HepG2 (cell line): ENCODE measurements at regions not wholly inside any gene's neighbourhood (a gene's known extent, or its start where the extent isn't known, plus 50 kb on each side); places are given as distances from the start of the nearest gene placed in this dataset.

Experiments used
- ATAC-seq: fragments of 200-7000 bp; cut with Tn5 transposase; 3 replicates; pipeline ENCODE4 v1.9.1; 2020; ENCODE audit warnings: mild to moderate bottlenecking, moderate library complexity
- BruUV-seq: library from RNA; stranded (reverse); fragments of 400-500 nt; replicated peaks from 2 replicates; lab custom pipeline; 2021; lab: Mats Ljungman, UMichigan
- CTCF ChIA-PET: fragments of 300-600 bp; formaldehyde crosslinking; extraction: SDS; loops from one replicate; lab custom pipeline; 2021; ENCODE audit warnings: low total read pairs, inconsistent platforms, low intra/inter-chr PET ratio; lab: Yijun Ruan, JAX
- POLR2A ChIA-PET: fragments of 350-600 bp; sonication (Branson Sonifier 250); formaldehyde crosslinking; loops from one replicate; lab custom pipeline; 2020; ENCODE audit warnings: antibody characterized with exemption, inconsistent platforms; lab: Yijun Ruan, JAX
- DNase-seq: peaks from one replicate; pipeline ENCODE4 v3.0.0-alpha.2; 2015; ENCODE audit warnings: low spot score
- FAIRE-seq: peaks from 3 replicates; lab custom pipeline; 2011; peaks lifted over from hg19 to GRCh38; lab: Jason Lieb, UNC
- H2AFZ ChIP-seq: one replicate; pipeline ENCODE4 v1.6.1; 2011; ENCODE audit warnings: low read length, inconsistent platforms
- H3K27ac ChIP-seq: fragments of 300-600 bp; 3 replicates; pipeline ENCODE4 v1.8.0; 2011; ENCODE audit warnings: mixed run types, mild to moderate bottlenecking, mixed read lengths, low read length, inconsistent platforms; ENCODE audit not compliant: insufficient read depth; ENCODE audit errors: extremely low read length
- H3K27me3 ChIP-seq, 2 experiments: fragments of 200-600 bp in 1 of 2; 2 replicates in 1 of 2; 3 replicates in 1 of 2; pipeline versions ENCODE4 v1.6.0 to v1.8.0; 2011; ENCODE audit warnings: low read length in 2 of 2, mild to moderate bottlenecking in 2 of 2, moderate library complexity in 2 of 2, inconsistent platforms in 1 of 2; ENCODE audit not compliant: insufficient read depth in 2 of 2, control insufficient read depth in 1 of 2
- H3K36me3 ChIP-seq, 2 experiments: fragments of 200-600 bp in 1 of 2; replicated peaks in 1 of 2; 2 replicates in 1 of 2; 3 replicates in 1 of 2; pipeline versions ENCODE4 v1.5.1 to v1.8.0; 2011; ENCODE audit warnings: low read length in 2 of 2, inconsistent platforms in 1 of 2; ENCODE audit not compliant: insufficient read depth in 2 of 2, control insufficient read depth in 1 of 2
- H3K4me1 ChIP-seq: 2 replicates; pipeline ENCODE4 v1.5.1; 2012; ENCODE audit warnings: low read length, inconsistent platforms; ENCODE audit not compliant: insufficient read depth
- H3K4me2 ChIP-seq: 2 replicates; pipeline ENCODE4 v1.6.0; 2011; ENCODE audit warnings: low read depth, low read length, inconsistent platforms
- H3K4me3 ChIP-seq, 3 experiments: fragments of 200-600 bp in 1 of 3; sonication (generic), shearing (Covaris generic) in 1 of 3; replicated peaks in 1 of 3; 2 replicates each; pipeline ENCODE4 v1.5.1; 2011 to 2016; ENCODE audit warnings: low read length in 3 of 3, inconsistent platforms in 2 of 3, low read depth in 2 of 3, mild to moderate bottlenecking in 2 of 3, control low read depth in 1 of 3, mixed read lengths in 1 of 3; ENCODE audit not compliant: insufficient read depth in 1 of 3
- H3K79me2 ChIP-seq: one replicate; pipeline ENCODE4 v1.6.1; 2011; ENCODE audit warnings: low read length, inconsistent platforms; ENCODE audit not compliant: insufficient read depth
- H3K9ac ChIP-seq: 2 replicates; pipeline ENCODE4 v1.6.0; 2011; ENCODE audit warnings: mild to moderate bottlenecking, low read depth, low read length, inconsistent platforms; ENCODE audit not compliant: insufficient read depth
- H3K9me3 ChIP-seq: 2 replicates; pipeline ENCODE4 v1.5.1; 2012; ENCODE audit warnings: mild to moderate bottlenecking, low read length
- H4K20me1 ChIP-seq: 2 replicates; pipeline ENCODE4 v1.6.0; 2011; ENCODE audit warnings: inconsistent platforms, mild to moderate bottlenecking, low read length, moderate library complexity; ENCODE audit not compliant: insufficient read depth
- ATF5 ChIP-seq: sonication (generic); formaldehyde crosslinking; IDR thresholded peaks from 2 replicates; pipeline ENCODE4 v1.4.0; 2020; ENCODE audit warnings: mild to moderate bottlenecking, low read depth, missing genetic modification reagents
- DMAP1 ChIP-seq: IDR thresholded peaks from 2 replicates; pipeline ENCODE4 v1.6.1; 2016
- FOXK2 ChIP-seq: fragments of 450-650 bp; IDR thresholded peaks from 2 replicates; pipeline ENCODE4 v1.6.1; 2016
- PCBP1 ChIP-seq: fragments of 200-400 bp; formaldehyde crosslinking; IDR thresholded peaks from 2 replicates; pipeline ENCODE4 v1.6.1; 2017; ENCODE audit warnings: mild to moderate bottlenecking, low read depth, low read length, borderline replicate concordance
- ZNF232 ChIP-seq: sonication (generic); formaldehyde crosslinking; IDR thresholded peaks from 2 replicates; pipeline ENCODE4 v1.4.0; 2020; ENCODE audit warnings: missing genetic modification reagents, borderline replicate concordance
- ZNF687 ChIP-seq: sonication (generic); formaldehyde crosslinking; IDR thresholded peaks from 2 replicates; pipeline ENCODE4 v1.5.1; 2020; ENCODE audit warnings: mild to moderate bottlenecking, missing genetic modification reagents, moderate library complexity
- WGBS: methylation state at CpG from one replicate; pipeline ENCODE4 v1.1.6; 2017; ENCODE audit warnings: low lambda C conversion rate; 5-methylcytosine and 5-hydroxymethylcytosine counted together
- in situ Hi-C: cut with HindIII; loops from 2 replicates; pipeline ENCODE4 v1.10.0; 2017; ENCODE audit warnings: low pct_unique_long_range_greater_than_20kb; ENCODE audit not compliant: extremely low pct_ligation_motif_present
- intact Hi-C: fragments of 100-400 bp; cut with micrococcal nuclease; formaldehyde crosslinking; loops from one replicate; pipeline ENCODE4 v1.10.0; 2022; ENCODE audit not compliant: unreplicated experiment
- TF ChIP-seq, protein P1 (sequence below): sonication (generic); formaldehyde crosslinking; IDR thresholded peaks from 2 replicates; pipeline ENCODE4 v1.9.0; 2021; ENCODE audit warnings: mild to moderate bottlenecking, missing genetic modification reagents
- TF ChIP-seq, protein P2 (sequence below): IDR thresholded peaks from 2 replicates; pipeline ENCODE4 v1.6.1; 2012; ENCODE audit warnings: low read length, improper control_type of control experiment

- no peaks in the 10 kb centered on the region for H3K79me2 ChIP-seq
- 0 out of 5 replicates have a peak, but pooled peaks cover 0 to 3% of the 10 kb centered on the region in 2 experiments for H3K27me3 ChIP-seq
- no peak overlapping the region for H2AFZ ChIP-seq
- no peak overlapping the region for H3K4me2 ChIP-seq
- 62% methylated on average over 9 of the region's 11 CpGs for WGBS
- no peak overlapping the region for H3K9ac ChIP-seq
- H3K9me3 ChIP-seq: no peaks in the 10 kb centered on the region
- H3K4me3 ChIP-seq: no peak overlapping the region
- H3K36me3 ChIP-seq: no peaks in the 10 kb centered on the region
- POLR2A ChIA-PET: no interaction called here
- H3K4me1 ChIP-seq: peaks cover 38% of the 10 kb centered on the region
- no peak for ATAC-seq
- no peak for DNase-seq
- intact Hi-C loops (no loop called here), in situ Hi-C loops (no loop called here)
- no TSS peak for BruUV-seq
- FAIRE-seq: no peak
- H3K27ac ChIP-seq: no peak overlapping the region
- H4K20me1 ChIP-seq: no peaks in the 10 kb centered on the region
- CTCF ChIA-PET: no interaction called here
- no peak for TF ChIP-seq ZNF687 (CRISPR knock-in tag)
- no peak for TF ChIP-seq FOXK2
- TF ChIP-seq, protein P1, sequence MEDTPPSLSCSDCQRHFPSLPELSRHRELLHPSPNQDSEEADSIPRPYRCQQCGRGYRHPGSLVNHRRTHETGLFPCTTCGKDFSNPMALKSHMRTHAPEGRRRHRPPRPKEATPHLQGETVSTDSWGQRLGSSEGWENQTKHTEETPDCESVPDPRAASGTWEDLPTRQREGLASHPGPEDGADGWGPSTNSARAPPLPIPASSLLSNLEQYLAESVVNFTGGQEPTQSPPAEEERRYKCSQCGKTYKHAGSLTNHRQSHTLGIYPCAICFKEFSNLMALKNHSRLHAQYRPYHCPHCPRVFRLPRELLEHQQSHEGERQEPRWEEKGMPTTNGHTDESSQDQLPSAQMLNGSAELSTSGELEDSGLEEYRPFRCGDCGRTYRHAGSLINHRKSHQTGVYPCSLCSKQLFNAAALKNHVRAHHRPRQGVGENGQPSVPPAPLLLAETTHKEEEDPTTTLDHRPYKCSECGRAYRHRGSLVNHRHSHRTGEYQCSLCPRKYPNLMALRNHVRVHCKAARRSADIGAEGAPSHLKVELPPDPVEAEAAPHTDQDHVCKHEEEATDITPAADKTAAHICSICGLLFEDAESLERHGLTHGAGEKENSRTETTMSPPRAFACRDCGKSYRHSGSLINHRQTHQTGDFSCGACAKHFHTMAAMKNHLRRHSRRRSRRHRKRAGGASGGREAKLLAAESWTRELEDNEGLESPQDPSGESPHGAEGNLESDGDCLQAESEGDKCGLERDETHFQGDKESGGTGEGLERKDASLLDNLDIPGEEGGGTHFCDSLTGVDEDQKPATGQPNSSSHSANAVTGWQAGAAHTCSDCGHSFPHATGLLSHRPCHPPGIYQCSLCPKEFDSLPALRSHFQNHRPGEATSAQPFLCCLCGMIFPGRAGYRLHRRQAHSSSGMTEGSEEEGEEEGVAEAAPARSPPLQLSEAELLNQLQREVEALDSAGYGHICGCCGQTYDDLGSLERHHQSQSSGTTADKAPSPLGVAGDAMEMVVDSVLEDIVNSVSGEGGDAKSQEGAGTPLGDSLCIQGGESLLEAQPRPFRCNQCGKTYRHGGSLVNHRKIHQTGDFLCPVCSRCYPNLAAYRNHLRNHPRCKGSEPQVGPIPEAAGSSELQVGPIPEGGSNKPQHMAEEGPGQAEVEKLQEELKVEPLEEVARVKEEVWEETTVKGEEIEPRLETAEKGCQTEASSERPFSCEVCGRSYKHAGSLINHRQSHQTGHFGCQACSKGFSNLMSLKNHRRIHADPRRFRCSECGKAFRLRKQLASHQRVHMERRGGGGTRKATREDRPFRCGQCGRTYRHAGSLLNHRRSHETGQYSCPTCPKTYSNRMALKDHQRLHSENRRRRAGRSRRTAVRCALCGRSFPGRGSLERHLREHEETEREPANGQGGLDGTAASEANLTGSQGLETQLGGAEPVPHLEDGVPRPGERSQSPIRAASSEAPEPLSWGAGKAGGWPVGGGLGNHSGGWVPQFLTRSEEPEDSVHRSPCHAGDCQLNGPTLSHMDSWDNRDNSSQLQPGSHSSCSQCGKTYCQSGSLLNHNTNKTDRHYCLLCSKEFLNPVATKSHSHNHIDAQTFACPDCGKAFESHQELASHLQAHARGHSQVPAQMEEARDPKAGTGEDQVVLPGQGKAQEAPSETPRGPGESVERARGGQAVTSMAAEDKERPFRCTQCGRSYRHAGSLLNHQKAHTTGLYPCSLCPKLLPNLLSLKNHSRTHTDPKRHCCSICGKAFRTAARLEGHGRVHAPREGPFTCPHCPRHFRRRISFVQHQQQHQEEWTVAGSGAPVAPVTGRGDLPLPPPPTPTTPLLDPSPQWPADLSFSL (CRISPR knock-in tag): no peak
- TF ChIP-seq DMAP1 (CRISPR knock-in tag): no peak
- TF ChIP-seq ZNF232: no peak
- TF ChIP-seq, protein P2, sequence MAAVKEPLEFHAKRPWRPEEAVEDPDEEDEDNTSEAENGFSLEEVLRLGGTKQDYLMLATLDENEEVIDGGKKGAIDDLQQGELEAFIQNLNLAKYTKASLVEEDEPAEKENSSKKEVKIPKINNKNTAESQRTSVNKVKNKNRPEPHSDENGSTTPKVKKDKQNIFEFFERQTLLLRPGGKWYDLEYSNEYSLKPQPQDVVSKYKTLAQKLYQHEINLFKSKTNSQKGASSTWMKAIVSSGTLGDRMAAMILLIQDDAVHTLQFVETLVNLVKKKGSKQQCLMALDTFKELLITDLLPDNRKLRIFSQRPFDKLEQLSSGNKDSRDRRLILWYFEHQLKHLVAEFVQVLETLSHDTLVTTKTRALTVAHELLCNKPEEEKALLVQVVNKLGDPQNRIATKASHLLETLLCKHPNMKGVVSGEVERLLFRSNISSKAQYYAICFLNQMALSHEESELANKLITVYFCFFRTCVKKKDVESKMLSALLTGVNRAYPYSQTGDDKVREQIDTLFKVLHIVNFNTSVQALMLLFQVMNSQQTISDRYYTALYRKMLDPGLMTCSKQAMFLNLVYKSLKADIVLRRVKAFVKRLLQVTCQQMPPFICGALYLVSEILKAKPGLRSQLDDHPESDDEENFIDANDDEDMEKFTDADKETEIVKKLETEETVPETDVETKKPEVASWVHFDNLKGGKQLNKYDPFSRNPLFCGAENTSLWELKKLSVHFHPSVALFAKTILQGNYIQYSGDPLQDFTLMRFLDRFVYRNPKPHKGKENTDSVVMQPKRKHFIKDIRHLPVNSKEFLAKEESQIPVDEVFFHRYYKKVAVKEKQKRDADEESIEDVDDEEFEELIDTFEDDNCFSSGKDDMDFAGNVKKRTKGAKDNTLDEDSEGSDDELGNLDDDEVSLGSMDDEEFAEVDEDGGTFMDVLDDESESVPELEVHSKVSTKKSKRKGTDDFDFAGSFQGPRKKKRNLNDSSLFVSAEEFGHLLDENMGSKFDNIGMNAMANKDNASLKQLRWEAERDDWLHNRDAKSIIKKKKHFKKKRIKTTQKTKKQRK: no peak
- no peak for TF ChIP-seq PCBP1
- TF ChIP-seq ATF5 (CRISPR knock-in tag): no peak
Observed at GRCh38 chr6:21375151-21376116, 218.1 kb upstream of the SOX4 start.
